K562 (cell line): ENCODE measurements at regions not wholly inside any gene's neighbourhood (a gene's known extent, or its start where the extent isn't known, plus 50 kb on each side); places are given as distances from the start of the nearest gene placed in this dataset.

Source experiments
- ATAC-seq: fragments of 200-7000 bp; cut with Tn5 transposase; 3 replicates; pipeline ENCODE4 v1.9.1; 2020; ENCODE audit warnings: moderate library complexity
- BruUV-seq: library from RNA; stranded (reverse); fragments of 400-500 nt; replicated peaks from 2 replicates; lab custom pipeline; 2021; lab: Mats Ljungman, UMichigan
- CTCF ChIA-PET: fragments of 300-600 bp; formaldehyde crosslinking; extraction: SDS; loops from one replicate; lab custom pipeline; 2021; ENCODE audit warnings: low intra/inter-chr PET ratio; lab: Yijun Ruan, JAX
- POLR2A ChIA-PET: fragments of 300-600, 350-650 bp; sonication (Branson Sonifier 250); formaldehyde crosslinking; extraction: SDS; loops from one replicate; lab custom pipeline; 2021; ENCODE audit warnings: antibody characterized with exemption, inconsistent platforms; lab: Yijun Ruan, JAX
- DNase-seq, 4 experiments: peaks; one replicate each; pipeline versions ENCODE4 v3.0.0 to v3.0.0-alpha.2; 2011 to 2018; ENCODE audit warnings: low spot score in 3 of 4, mixed read lengths in 3 of 4; ENCODE audit errors: extremely low read depth in 1 of 4
- FAIRE-seq: peaks from 2 replicates; lab custom pipeline; 2011; peaks lifted over from hg19 to GRCh38; lab: Jason Lieb, UNC
- H2AFZ ChIP-seq: 2 replicates; pipeline ENCODE4 v1.6.0; 2011; ENCODE audit warnings: low read depth, low read length, control low read depth, inconsistent platforms
- H3K27ac ChIP-seq: fragments of 200-600 bp; 3 replicates; pipeline ENCODE4 v1.8.0; 2011; ENCODE audit warnings: low read depth, mild to moderate bottlenecking, control low read depth, inconsistent platforms, low read length, moderate library complexity, mixed read lengths; ENCODE audit errors: extremely low read depth
- H3K27me3 ChIP-seq, 2 experiments: fragments of 300-600 bp in 1 of 2; 2 replicates in 1 of 2; 3 replicates in 1 of 2; pipeline versions ENCODE4 v1.6.0 to v1.8.0; 2011; ENCODE audit warnings: inconsistent platforms in 2 of 2, low read length in 2 of 2, mild to moderate bottlenecking in 1 of 2, mixed read lengths in 1 of 2, moderate library complexity in 1 of 2; ENCODE audit not compliant: control insufficient read depth in 2 of 2, insufficient read depth in 2 of 2
- H3K36me3 ChIP-seq: fragments of 300-600 bp; 3 replicates; pipeline ENCODE4 v1.8.0; 2011; ENCODE audit warnings: mild to moderate bottlenecking, low read length, inconsistent platforms; ENCODE audit not compliant: control insufficient read depth, insufficient read depth
- H3K4me1 ChIP-seq, 2 experiments: fragments of 200-600 bp in 1 of 2; replicated peaks in 1 of 2; 2 replicates in 1 of 2; 3 replicates in 1 of 2; pipeline versions ENCODE4 v1.5.1 to v1.8.0; 2011; ENCODE audit warnings: inconsistent platforms in 2 of 2, low read length in 2 of 2, mild to moderate bottlenecking in 1 of 2, mixed read lengths in 1 of 2, moderate library complexity in 1 of 2; ENCODE audit not compliant: control insufficient read depth in 2 of 2, insufficient read depth in 2 of 2
- H3K4me2 ChIP-seq: 2 replicates; pipeline ENCODE4 v1.6.1; 2011; ENCODE audit warnings: low read length, control low read depth, inconsistent platforms, mixed read lengths; ENCODE audit not compliant: insufficient read depth
- H3K4me3 ChIP-seq: fragments of 200-600 bp; sonication (generic), shearing (Covaris generic); 2 replicates; pipeline ENCODE4 v1.5.1; 2016; ENCODE audit warnings: control low read depth, inconsistent platforms
- H3K79me2 ChIP-seq: fragments of 200-600 bp; 3 replicates; pipeline ENCODE4 v1.8.0; 2011; ENCODE audit warnings: low read length, inconsistent platforms; ENCODE audit not compliant: control insufficient read depth, insufficient read depth
- H3K9ac ChIP-seq, 2 experiments: 2 replicates each; pipeline versions ENCODE4 v1.6.0 to v1.6.1; 2011; ENCODE audit warnings: low read depth in 2 of 2, low read length in 2 of 2, control low read depth in 1 of 2, inconsistent platforms in 1 of 2, mild to moderate bottlenecking in 1 of 2, mixed read lengths in 1 of 2; ENCODE audit not compliant: insufficient read depth in 1 of 2
- H3K9me1 ChIP-seq: one replicate; pipeline ENCODE4 v1.6.0; 2011; ENCODE audit warnings: inconsistent platforms, mild to moderate bottlenecking, low read length, moderate library complexity; ENCODE audit not compliant: control insufficient read depth, insufficient read depth
- H3K9me3 ChIP-seq: replicated peaks from 2 replicates; pipeline ENCODE4 v1.5.1; 2011; ENCODE audit warnings: low read depth, low read length, inconsistent platforms; ENCODE audit not compliant: control insufficient read depth, insufficient read depth
- H4K20me1 ChIP-seq: replicated peaks from 2 replicates; pipeline ENCODE4 v1.6.1; 2011; ENCODE audit warnings: low read length, inconsistent platforms, mixed read lengths; ENCODE audit not compliant: control insufficient read depth, insufficient read depth
- CREB5 ChIP-seq: fragments of 250-450 bp; sonication (Bioruptor Pico); IDR thresholded peaks from 2 replicates; pipeline ENCODE4 v1.5.0; 2020; ENCODE audit warnings: mild to moderate bottlenecking
- CXXC5 ChIP-seq: fragments of 250-450 bp; sonication (Bioruptor Pico); IDR thresholded peaks from 2 replicates; pipeline ENCODE4 v1.8.0; 2022; ENCODE audit warnings: inconsistent platforms, mild to moderate bottlenecking, moderate library complexity
- MAFG ChIP-seq: fragments of 450-650 bp; conservative IDR thresholded peaks from 2 replicates; pipeline ENCODE4 v1.6.1; 2016; ENCODE audit warnings: missing genetic modification characterization, missing compliant biosample characterization
- RNF219 ChIP-seq: fragments of 250-450 bp; sonication (Bioruptor Pico); IDR thresholded peaks from 2 replicates; pipeline ENCODE4 v1.5.0; 2022; ENCODE audit warnings: mild to moderate bottlenecking
- SPI1 ChIP-seq: IDR thresholded peaks from 2 replicates; pipeline ENCODE4 v1.6.1; 2011; ENCODE audit warnings: low read depth, low read length, control low read depth, borderline replicate concordance
- TCF15 ChIP-seq: fragments of 250-450 bp; sonication (Bioruptor Pico); IDR thresholded peaks from 2 replicates; pipeline ENCODE4 v1.8.0; 2022; ENCODE audit warnings: moderate library complexity, mild to moderate bottlenecking, inconsistent platforms
- THAP7 ChIP-seq: fragments of 250-450 bp; sonication (Bioruptor Pico); IDR thresholded peaks from 2 replicates; pipeline ENCODE4 v1.5.0; 2021
- ZNF41 ChIP-seq: fragments of 250-450 bp; sonication (Bioruptor Pico); conservative IDR thresholded peaks from 2 replicates; pipeline ENCODE4 v1.4.0; 2020; ENCODE audit warnings: mild to moderate bottlenecking
- WGBS: fragments of 100-300 bp; shearing (Covaris generic); methylation state at CpG from one replicate; pipeline ENCODE4 v1.1.6; 2016; ENCODE audit warnings: low coverage, mixed read lengths; ENCODE audit not compliant: insufficient coverage; ENCODE audit errors: missing lambda C conversion rate; 5-methylcytosine and 5-hydroxymethylcytosine counted together
- in situ Hi-C: fragments of 300-500 bp; cut with MboI; formaldehyde crosslinking; loops from 4 replicates; pipeline ENCODE4 v1.15.0; 2018; ENCODE audit warnings: inconsistent platforms, mixed read lengths
- intact Hi-C: fragments of 100-400 bp; cut with micrococcal nuclease; formaldehyde crosslinking; loops from 2 replicates; pipeline ENCODE4 v1.14.2; 2022

GRCh38 chr7:3109311-3109915 lies 65.7 kb upstream of the CARD11 start:
- no peaks in the 10 kb centered on the region for H3K4me1 ChIP-seq
- in situ Hi-C loops = no loop called here
- H3K4me3 ChIP-seq = no peak overlapping the region
- ChIA-PET POLR2A (no interaction called here), CTCF (no interaction called here)
- no peak overlapping the region for H3K4me2 ChIP-seq
- TF ChIP-seq SPI1 = no peak
- no peak for TF ChIP-seq THAP7 (CRISPR knock-in tag)
- TF ChIP-seq RNF219 (CRISPR knock-in tag) = no peak
- TF ChIP-seq TCF15 (CRISPR knock-in tag) = no peak
- no peak for TF ChIP-seq CREB5 (CRISPR knock-in tag)
- TF ChIP-seq MAFG (tag) = no peak
- TF ChIP-seq ZNF41 (CRISPR knock-in tag) = no peak
- no peak for TF ChIP-seq CXXC5 (CRISPR knock-in tag)
- H3K27me3 ChIP-seq = peaks cover 7 to 30% of the 10 kb centered on the region in 2 experiments; a peak in 3 of 5 replicates
- H4K20me1 ChIP-seq = no peaks in the 10 kb centered on the region
- 0% methylated on average over 9 of the region's 9 CpGs for WGBS
- H3K9me3 ChIP-seq = no peaks in the 10 kb centered on the region
- FAIRE-seq = no peak
- no peak overlapping the region for H3K27ac ChIP-seq
- BruUV-seq = no TSS peak
- H2AFZ ChIP-seq = no peak overlapping the region
- no peaks in the 10 kb centered on the region for H3K36me3 ChIP-seq
- no peak for DNase-seq
- no peaks in the 10 kb centered on the region for H3K79me2 ChIP-seq
- intact Hi-C loops = no loop called here
- H3K9ac ChIP-seq = no peak overlapping the region
- no peak for ATAC-seq
- no peaks in the 10 kb centered on the region for H3K9me1 ChIP-seq
